ENCODE measurements at regions not wholly inside any gene's neighbourhood (a gene's known extent, or its start where the extent isn't known, plus 50 kb on each side); places are given as distances from the start of the nearest gene placed in this dataset.

DNA sequence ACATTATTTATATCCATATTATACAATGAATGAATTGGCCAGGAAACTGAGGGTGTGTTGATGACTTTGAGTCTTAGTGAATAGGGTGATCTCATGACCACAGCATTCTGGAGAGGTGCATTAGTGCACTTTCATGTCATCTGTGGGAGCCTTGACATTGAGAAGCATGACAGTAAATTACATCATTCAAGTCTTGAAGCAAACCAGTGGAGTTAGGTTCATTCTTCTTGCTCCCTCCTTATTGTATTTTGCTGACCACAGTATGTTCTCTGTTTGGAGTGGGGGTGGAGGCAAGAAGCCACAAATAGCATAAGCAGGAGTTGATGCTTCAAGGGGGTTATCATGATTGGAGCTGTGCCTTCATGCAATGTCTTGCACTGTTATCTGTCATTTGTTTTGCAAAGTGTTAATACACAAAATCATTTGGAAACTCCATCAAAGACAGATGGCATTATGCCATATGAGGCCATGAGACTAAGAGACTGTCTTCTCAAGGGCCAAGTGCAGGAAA, 680.2 kb downstream of the NYAP2 start:
- Histone ChIP-seq H3K27ac (replicated peaks in 1 of 4) (no peak overlapping the region), H3K4me3 (no peak overlapping the region)
- intact Hi-C loops (cut with DNase I), result no loop called here

GRCh38 chr2:226079196-226079595, 679.7 kb downstream of the NYAP2 start:
- Histone ChIP-seq H3K27ac (replicated peaks in 1 of 4) (no peak overlapping the region), H3K27me3 (no peaks in the 10 kb centered on the region), H3K4me3 (no peak overlapping the region), H3K36me3 (no peaks in the 10 kb centered on the region), H3K9me3 (no peaks in the 10 kb centered on the region), H3K4me1 (no peaks in the 10 kb centered on the region)
- TF ChIP-seq CTCF (IDR thresholded peaks at IDR 0.05) (no peak), EP300 (IDR thresholded peaks at IDR 0.05) (no peak), POLR2AphosphoS5 (IDR thresholded peaks at IDR 0.05) (no peak), POLR2A (IDR thresholded peaks at IDR 0.05; ENCODE audit: low read depth) (no peak)
- intact Hi-C loops (cut with DNase I), result no loop called here
- no peak for DNase-seq (ENCODE audit: extremely low spot score)

More for the DNA sequence above, 680.2 kb downstream of the NYAP2 start:
- Histone ChIP-seq H3K4me1 (no peaks in the 10 kb centered on the region), H3K36me3 (no peaks in the 10 kb centered on the region), H3K27me3 (no peaks in the 10 kb centered on the region), H3K9me3 (no peaks in the 10 kb centered on the region)
- TF ChIP-seq POLR2AphosphoS5 (IDR thresholded peaks at IDR 0.05) (no peak), EP300 (IDR thresholded peaks at IDR 0.05) (no peak), POLR2A (IDR thresholded peaks at IDR 0.05; ENCODE audit: low read depth) (no peak), CTCF (IDR thresholded peaks at IDR 0.05) (no peak)
- DNase-seq (ENCODE audit: extremely low spot score), result no peak

GRCh38 chr2:226078666-226079065, 679.2 kb downstream of the NYAP2 start:
- DNase-seq (ENCODE audit: extremely low spot score), result no peak
- intact Hi-C loops (cut with DNase I), result no loop called here

GRCh38 chr2:226077841-226078240, 678.3 kb downstream of the NYAP2 start:
- Histone ChIP-seq H3K9me3 (no peaks in the 10 kb centered on the region), H3K27me3 (no peaks in the 10 kb centered on the region), H3K36me3 (no peaks in the 10 kb centered on the region), H3K4me1 (no peaks in the 10 kb centered on the region), H3K4me3 (no peak overlapping the region), H3K27ac (replicated peaks in 1 of 4) (no peak overlapping the region)
- no peak for DNase-seq (ENCODE audit: extremely low spot score)
- intact Hi-C loops (cut with DNase I), result no loop called here
- TF ChIP-seq POLR2AphosphoS5 (IDR thresholded peaks at IDR 0.05), result no peak
- no peak for TF ChIP-seq CTCF (IDR thresholded peaks at IDR 0.05)
- no peak for TF ChIP-seq EP300 (IDR thresholded peaks at IDR 0.05)
- no peak for TF ChIP-seq POLR2A (IDR thresholded peaks at IDR 0.05; ENCODE audit: low read depth)

More at GRCh38 chr2:226078666-226079065, 679.2 kb downstream of the NYAP2 start:
- Histone ChIP-seq H3K36me3 (no peaks in the 10 kb centered on the region), H3K4me1 (no peaks in the 10 kb centered on the region), H3K27ac (replicated peaks in 1 of 4) (no peak overlapping the region), H3K4me3 (no peak overlapping the region), H3K9me3 (no peaks in the 10 kb centered on the region), H3K27me3 (no peaks in the 10 kb centered on the region)
- no peak for TF ChIP-seq POLR2A (IDR thresholded peaks at IDR 0.05; ENCODE audit: low read depth)
- no peak for TF ChIP-seq EP300 (IDR thresholded peaks at IDR 0.05)
- no peak for TF ChIP-seq POLR2AphosphoS5 (IDR thresholded peaks at IDR 0.05)
- TF ChIP-seq CTCF (IDR thresholded peaks at IDR 0.05), result no peak

DNA sequence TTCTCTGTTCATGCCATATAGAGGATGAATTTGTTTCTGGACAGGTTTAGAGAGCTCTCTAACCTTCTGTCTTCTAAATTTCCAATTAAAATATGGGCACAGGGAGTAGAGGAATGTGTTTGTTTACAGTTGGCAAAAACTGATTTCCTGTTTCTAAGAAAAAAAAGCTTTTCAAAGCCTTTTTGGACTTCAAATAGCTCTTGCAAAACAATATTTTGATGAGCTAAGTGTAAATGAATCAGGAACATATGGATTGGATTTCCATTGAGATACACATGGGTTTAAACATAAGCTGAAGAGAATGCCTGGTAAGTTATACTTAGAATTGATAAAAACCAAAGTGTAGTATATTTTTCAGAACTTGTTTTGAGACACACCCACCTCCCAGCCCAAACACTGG, 677.5 kb downstream of the NYAP2 start:
- Histone ChIP-seq H3K9me3 (no peaks in the 10 kb centered on the region), H3K4me3 (no peak overlapping the region), H3K27ac (replicated peaks in 1 of 4) (no peak overlapping the region), H3K36me3 (no peaks in the 10 kb centered on the region), H3K4me1 (no peaks in the 10 kb centered on the region), H3K27me3 (no peaks in the 10 kb centered on the region)
- no peak for DNase-seq (ENCODE audit: extremely low spot score)
- TF ChIP-seq EP300 (IDR thresholded peaks at IDR 0.05), result no peak
- intact Hi-C loops (cut with DNase I), result no loop called here

All from esophagus muscularis mucosa (tissue), 4 donors.